Stomach (tissue), 8 donors: ENCODE measurements at regions not wholly inside any gene's neighbourhood (a gene's known extent, or its start where the extent isn't known, plus 50 kb on each side); places are given as distances from the start of the nearest gene placed in this dataset.
A peak's percentile ranks its signal among the peaks of the same experiment; 100 is the strongest.

ENCODE experiments used
- DNase-seq, 2 donors: peaks; one replicate each; pipeline versions ENCODE4 v3.0.0 to v3.0.0-alpha.2; 2013 to 2019
- H3K27ac ChIP-seq, 5 donors: fragments of 200-600 bp in 4 of 5; sonication (generic) in 4 of 5; one replicate each; pipeline ENCODE4 v1.5.1; 2013 to 2019; ENCODE audit warnings: mild to moderate bottlenecking in 1 of 5, moderate library complexity in 1 of 5
- H3K27me3 ChIP-seq, 3 donors: fragments of 200-600 bp; sonication (generic); one replicate each; pipeline ENCODE4 v1.5.1; 2017 to 2019; ENCODE audit warnings: mixed run types in 1 of 3
- H3K36me3 ChIP-seq, 4 donors: fragments of 200-600 bp; sonication (generic); 1 replicate in 3 of 4; 2 replicates in 1 of 4; pipeline ENCODE4 v1.5.1; 2016 to 2019
- H3K4me1 ChIP-seq, 4 donors: fragments of 200-600 bp; sonication (generic); one replicate each; pipeline ENCODE4 v1.5.1; 2016 to 2019
- H3K4me3 ChIP-seq, 4 donors: fragments of 200-600 bp; sonication (generic) in 3 of 4; one replicate each; pipeline ENCODE4 v1.5.1; 2016 to 2019; ENCODE audit warnings: mild to moderate bottlenecking in 1 of 4
- H3K9me3 ChIP-seq, 4 donors: fragments of 200-600 bp; sonication (generic); one replicate each; pipeline ENCODE4 v1.5.1; 2016 to 2019
- EP300 ChIP-seq: sonication (generic); formaldehyde crosslinking; IDR thresholded peaks from one replicate; pipeline ENCODE4 v1.6.1; 2017; ENCODE audit warnings: antibody characterized with exemption
- POLR2A ChIP-seq, 4 donors: fragments of 450-650 bp; IDR thresholded peaks; one replicate each; pipeline ENCODE4 v1.6.1; 2016; ENCODE audit warnings: antibody characterized with exemption in 4 of 4, control low read depth in 2 of 4, mild to moderate bottlenecking in 1 of 4, moderate library complexity in 1 of 4
- POLR2AphosphoS5 ChIP-seq, 3 donors: sonication (generic); formaldehyde crosslinking; IDR thresholded peaks; one replicate each; pipeline ENCODE4 v1.6.1; 2016; ENCODE audit warnings: antibody characterized with exemption in 3 of 3
- WGBS, 5 donors: extraction: QIAGEN DNeasy Blood & Tissue Kit in 3 of 5; methylation state at CpG; one replicate each; pipeline versions ENCODE4 v1.1.5 to v1.1.7; 2013 to 2018; 5-methylcytosine and 5-hydroxymethylcytosine counted together
- intact Hi-C: fragments of 100-400 bp; cut with DNase I; formaldehyde crosslinking; loops from one replicate; pipeline ENCODE4 v1.15.1; 2023; ENCODE audit warnings: low total_unique reads
- TF ChIP-seq, protein P1 (sequence below), 7 experiments: fragments of 450-650 bp in 4 of 7; fragments of 200-600 bp in 3 of 7; sonication (generic) in 3 of 7; IDR thresholded peaks; one replicate each; pipeline ENCODE4 v1.5.1; 2016 to 2019; ENCODE audit warnings: antibody characterized with exemption in 7 of 7, control low read depth in 2 of 7, mild to moderate bottlenecking in 1 of 7
- donor health status: healthy with polysubstance abuse.
- donor health status: Bipolar disorder and iron deficiency.
- donor health status: healthy.

DNA sequence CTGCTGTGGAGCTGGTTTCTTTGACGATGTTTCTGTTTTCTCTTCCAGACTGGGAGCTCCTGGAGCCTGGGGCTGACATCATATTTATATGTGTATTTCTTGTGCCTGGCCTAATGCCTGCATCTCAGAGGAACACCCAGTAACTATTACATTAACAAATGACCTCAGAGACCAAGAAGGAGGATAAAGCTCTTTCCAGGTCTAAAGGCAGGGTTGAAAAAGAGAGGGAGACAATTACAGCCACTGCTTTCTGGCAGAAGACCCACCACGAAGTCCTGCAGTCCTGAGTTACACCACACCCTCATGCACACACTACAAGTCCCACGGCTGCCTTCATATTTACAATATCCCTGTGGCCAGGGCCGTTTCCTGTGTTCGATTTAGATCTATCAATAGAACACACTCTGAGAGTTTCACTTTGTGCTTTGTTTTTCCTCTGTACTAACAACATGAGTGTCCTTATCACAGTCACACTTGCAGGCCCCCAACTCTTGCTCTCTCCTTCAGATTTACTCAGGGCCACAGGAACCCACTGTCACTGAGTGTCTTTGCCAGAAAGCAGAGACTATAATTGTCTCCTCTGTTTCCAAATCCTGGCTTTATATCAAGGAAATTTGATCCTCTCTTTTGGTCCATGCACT lies 535.5 kb downstream of the MID1IP1 start:
- H3K36me3 ChIP-seq, result no peaks in the 10 kb centered on the region
- H3K4me1 ChIP-seq, result peaks cover 0 to 27% (median 15%) of the 10 kb centered on the region in 4 donors
- peak in 1 of 2 donors; percentile 80 for DNase-seq
- H3K4me3 ChIP-seq, result no peak overlapping the region
- H3K27ac ChIP-seq, result peak overlapping the region in 4 of 5 donors; percentile 57 to 72 (median 64)
- peaks cover 0 to 3% (median 0%) of the 10 kb centered on the region in 3 donors for H3K27me3 ChIP-seq
- TF ChIP-seq, protein P1, sequence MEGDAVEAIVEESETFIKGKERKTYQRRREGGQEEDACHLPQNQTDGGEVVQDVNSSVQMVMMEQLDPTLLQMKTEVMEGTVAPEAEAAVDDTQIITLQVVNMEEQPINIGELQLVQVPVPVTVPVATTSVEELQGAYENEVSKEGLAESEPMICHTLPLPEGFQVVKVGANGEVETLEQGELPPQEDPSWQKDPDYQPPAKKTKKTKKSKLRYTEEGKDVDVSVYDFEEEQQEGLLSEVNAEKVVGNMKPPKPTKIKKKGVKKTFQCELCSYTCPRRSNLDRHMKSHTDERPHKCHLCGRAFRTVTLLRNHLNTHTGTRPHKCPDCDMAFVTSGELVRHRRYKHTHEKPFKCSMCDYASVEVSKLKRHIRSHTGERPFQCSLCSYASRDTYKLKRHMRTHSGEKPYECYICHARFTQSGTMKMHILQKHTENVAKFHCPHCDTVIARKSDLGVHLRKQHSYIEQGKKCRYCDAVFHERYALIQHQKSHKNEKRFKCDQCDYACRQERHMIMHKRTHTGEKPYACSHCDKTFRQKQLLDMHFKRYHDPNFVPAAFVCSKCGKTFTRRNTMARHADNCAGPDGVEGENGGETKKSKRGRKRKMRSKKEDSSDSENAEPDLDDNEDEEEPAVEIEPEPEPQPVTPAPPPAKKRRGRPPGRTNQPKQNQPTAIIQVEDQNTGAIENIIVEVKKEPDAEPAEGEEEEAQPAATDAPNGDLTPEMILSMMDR (IDR thresholded peaks at IDR 0.05), result no peak
- peak in 1 of 3 donors; percentile 35 for TF ChIP-seq POLR2AphosphoS5 (IDR thresholded peaks at IDR 0.05)
- 4 to 16% (median 11%) methylated on average over 5 of the region's 5 CpGs for WGBS, 5 donors
- intact Hi-C loops, result no loop called here
- no peaks in the 10 kb centered on the region for H3K9me3 ChIP-seq

DNA sequence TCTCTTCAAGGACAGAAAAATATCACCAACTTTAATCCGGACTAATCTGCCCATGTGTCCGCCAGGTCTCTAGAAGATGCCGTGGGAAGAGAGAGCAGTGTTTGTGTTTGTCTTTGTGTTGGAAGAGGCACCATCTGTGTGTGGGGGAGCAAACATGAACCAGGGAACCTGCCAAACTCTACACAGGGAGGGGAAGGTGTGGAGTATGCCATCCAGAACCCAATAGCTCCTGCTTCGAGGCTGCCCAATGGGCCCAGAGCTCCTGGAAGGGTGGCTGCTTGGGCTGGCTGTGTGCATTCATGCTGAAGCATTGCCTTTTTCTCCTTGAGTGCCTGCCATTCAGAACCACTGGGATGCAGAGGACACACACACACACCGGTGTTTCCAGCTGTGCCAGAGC lies 536.2 kb downstream of the MID1IP1 start:
- Histone ChIP-seq H3K9me3 (no peaks in the 10 kb centered on the region), H3K27me3 (peaks cover 0 to 3% (median 0%) of the 10 kb centered on the region in 3 donors), H3K36me3 (no peaks in the 10 kb centered on the region), H3K4me3 (no peak overlapping the region), H3K4me1 (peaks cover 0 to 27% (median 15%) of the 10 kb centered on the region in 4 donors), H3K27ac (peak overlapping the region in 3 of 5 donors; percentile 59 to 72 (median 68))
- DNase-seq, result peak in 1 of 2 donors; percentile 26
- WGBS, 5 donors, result 44 to 78% (median 60%) methylated on average over 5 of the region's 5 CpGs
- intact Hi-C loops, result no loop called here
- TF ChIP-seq, protein P1 (IDR thresholded peaks at IDR 0.05), result no peak
- TF ChIP-seq POLR2AphosphoS5 (IDR thresholded peaks at IDR 0.05), result no peak
- no peak for TF ChIP-seq EP300
- no peak for TF ChIP-seq POLR2A (IDR thresholded peaks at IDR 0.05)

DNA sequence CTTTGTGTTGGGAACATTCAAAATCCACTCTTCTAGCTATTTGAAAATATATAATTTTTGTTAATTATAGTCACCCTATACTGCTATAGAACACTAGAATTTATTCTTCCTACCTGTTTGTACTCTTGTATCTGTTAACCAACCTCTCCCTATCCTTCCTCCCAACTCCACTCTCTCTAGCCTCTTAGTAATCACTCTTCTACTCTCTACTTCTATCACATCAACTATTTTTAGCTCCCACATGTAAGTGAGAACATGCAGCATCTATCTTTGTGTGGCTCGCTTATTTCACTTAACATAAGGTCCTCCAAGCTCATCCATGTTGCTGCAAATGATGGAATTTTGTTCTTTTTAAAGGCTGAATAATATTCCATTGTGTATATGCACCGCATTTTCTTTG lies 537.3 kb downstream of the MID1IP1 start:
- TF ChIP-seq, protein P1 (IDR thresholded peaks at IDR 0.05), result no peak
- no peak for TF ChIP-seq EP300
- TF ChIP-seq POLR2AphosphoS5 (IDR thresholded peaks at IDR 0.05), result no peak
- intact Hi-C loops, result no loop called here
- peaks cover 0 to 27% (median 15%) of the 10 kb centered on the region in 4 donors for H3K4me1 ChIP-seq
- H3K27ac ChIP-seq, result no peak overlapping the region
- peaks cover 0 to 3% (median 0%) of the 10 kb centered on the region in 3 donors for H3K27me3 ChIP-seq
- H3K36me3 ChIP-seq, result no peaks in the 10 kb centered on the region
- no peaks in the 10 kb centered on the region for H3K9me3 ChIP-seq
- DNase-seq, result no peak
- 72 to 100% (median 95%) methylated on average over 2 of the region's 2 CpGs for WGBS, 5 donors
- no peak overlapping the region for H3K4me3 ChIP-seq

DNA sequence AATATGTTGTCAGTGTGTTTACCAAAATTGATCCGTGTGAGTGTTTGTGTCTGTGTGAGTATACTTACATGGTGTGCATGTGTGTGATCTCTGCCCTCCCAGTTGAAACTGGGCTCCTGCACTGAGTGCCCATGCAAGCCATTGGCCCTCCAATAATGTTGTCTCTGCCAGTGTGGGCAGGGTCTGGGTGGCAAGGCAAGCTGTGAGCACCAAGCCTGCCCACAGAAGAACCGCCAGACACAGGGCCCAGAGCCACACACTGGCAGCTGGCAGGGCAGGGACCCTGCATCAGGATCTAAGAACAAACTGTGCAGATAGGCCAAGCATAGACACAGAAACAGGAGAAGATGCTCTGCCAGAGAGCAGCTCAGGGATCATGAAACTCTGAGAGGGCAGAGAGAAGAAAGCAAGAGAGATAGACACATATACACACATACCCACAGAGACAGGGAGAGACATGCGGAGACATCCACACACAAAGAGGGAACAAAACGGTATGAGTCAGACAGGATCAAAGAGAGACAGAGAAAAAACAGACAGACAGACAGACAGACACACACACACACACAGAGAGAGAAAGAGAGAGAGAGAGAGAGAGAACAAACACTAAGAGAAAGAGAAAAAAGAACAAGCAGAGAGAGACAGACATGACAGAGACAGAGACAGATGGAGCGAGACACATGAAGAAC lies 555.0 kb downstream of the MID1IP1 start:
- WGBS, 5 donors, result 68 to 90% (median 79%) methylated on average over 4 to 5 of the region's 5 CpGs

More for the DNA sequence above, 555.0 kb downstream of the MID1IP1 start:
- Histone ChIP-seq H3K27ac (no peak overlapping the region), H3K4me3 (no peak overlapping the region), H3K9me3 (peaks cover 0 to 6% (median 0%) of the 10 kb centered on the region in 4 donors), H3K27me3 (peaks cover 0 to 7% (median 0%) of the 10 kb centered on the region in 3 donors), H3K4me1 (no peaks in the 10 kb centered on the region), H3K36me3 (no peaks in the 10 kb centered on the region)
- intact Hi-C loops, result no loop called here
- DNase-seq, result no peak
- TF ChIP-seq POLR2AphosphoS5 (IDR thresholded peaks at IDR 0.05) (no peak), POLR2A (IDR thresholded peaks at IDR 0.05) (no peak), EP300 (no peak)
- TF ChIP-seq, protein P1 (IDR thresholded peaks at IDR 0.05), result no peak
